AML-193 (cell line): ENCODE measurements at regions not wholly inside any gene's neighbourhood (a gene's known extent, or its start where the extent isn't known, plus 50 kb on each side); places are given as distances from the start of the nearest gene placed in this dataset.

Source experiments
- DNase-seq, 2 experiments: peaks; one replicate each; lab custom pipeline; 2025; lab: John Stamatoyannopoulos, UW

- no peak for DNase-seq
These were observed 167.5 kb upstream of the FREM2 start for GRCh38 chr13:38519229-38519911.

- no peak for DNase-seq
These were observed 166.8 kb upstream of the FREM2 start for GRCh38 chr13:38520041-38520440.

DNA sequence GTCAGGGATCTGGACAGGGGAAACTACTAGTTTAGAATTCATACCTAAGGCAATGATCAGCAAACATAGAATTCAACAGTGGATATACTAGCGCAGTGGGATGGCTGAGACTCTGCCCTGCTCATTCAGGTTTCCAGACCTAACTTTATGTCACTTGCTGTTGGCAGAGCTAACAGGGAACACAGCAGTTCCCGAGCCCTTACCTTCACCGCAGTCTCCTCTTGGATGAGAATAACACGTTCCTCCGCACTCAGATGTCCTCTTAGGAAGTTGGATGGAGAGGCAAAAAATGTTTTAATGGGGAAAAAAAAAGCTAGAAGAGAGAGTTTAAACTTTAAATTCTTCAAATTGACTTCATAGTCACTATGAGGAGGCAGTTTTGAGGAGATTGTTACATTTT lies 159.7 kb upstream of the FREM2 start:
- no peak for DNase-seq

- no peak for DNase-seq
These were observed 157.9 kb upstream of the FREM2 start for GRCh38 chr13:38528986-38529385.

DNA sequence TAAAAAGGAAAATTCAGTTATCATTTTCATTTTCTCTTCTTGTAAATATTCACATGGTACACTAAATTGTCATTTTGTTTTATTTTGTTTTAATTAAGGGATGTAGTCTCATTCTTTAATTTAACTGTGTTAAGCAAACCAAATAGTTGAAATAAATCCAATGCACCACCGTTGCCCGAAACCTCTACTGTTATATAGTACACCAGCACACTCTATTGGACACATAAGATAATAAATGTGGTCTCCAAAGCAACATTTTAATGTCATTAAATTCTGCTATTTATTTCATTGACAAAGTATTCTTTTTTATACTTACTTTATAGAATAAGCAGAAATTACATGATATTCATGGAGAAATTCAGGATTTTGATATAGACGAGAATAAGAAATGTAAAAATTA lies 156.4 kb upstream of the FREM2 start:
- peak; percentile 5 to 14 for DNase-seq

- DNase-seq: no peak
These were observed 151.6 kb upstream of the FREM2 start for GRCh38 chr13:38535261-38535660.

DNA sequence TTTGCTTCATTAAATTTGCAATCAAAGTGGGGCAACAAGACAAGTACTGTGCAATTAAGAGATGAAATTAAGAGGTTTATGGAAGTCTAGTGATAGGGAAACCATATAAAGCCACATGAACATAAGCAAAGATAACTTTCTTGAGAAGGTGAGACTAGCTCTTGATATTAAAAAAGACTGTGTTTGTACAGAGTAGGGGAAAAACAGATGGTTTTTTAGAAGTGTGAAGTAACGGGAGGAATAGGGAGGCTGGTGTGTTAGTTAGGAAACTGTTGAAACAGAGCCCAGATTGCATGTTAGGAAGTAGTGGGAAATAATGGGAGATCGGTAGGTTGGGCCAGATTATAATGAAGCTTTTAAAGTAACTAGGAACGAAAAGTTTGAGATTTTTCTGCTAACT lies 149.8 kb upstream of the FREM2 start:
- DNase-seq: no peak

- no peak for DNase-seq
These were observed 148.5 kb upstream of the FREM2 start for GRCh38 chr13:38538422-38538821.

DNA sequence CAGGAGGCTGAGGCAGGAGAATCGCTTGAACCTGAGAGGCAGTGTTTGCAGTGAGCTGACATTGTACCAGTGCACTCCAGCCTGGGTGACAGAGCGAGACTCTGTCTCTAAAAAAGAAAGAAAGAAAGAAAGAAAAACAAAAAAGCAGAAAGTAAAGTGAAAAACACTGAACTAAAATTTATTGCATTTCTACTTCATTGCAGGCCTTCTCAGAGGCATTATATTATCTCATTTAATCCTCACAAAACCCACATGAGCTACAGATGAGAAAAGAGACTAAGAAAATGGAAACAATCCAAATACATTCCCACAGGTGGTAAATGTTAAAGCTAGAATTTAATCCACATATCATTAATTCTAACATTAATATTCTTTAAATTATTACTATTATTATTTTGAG lies 147.2 kb upstream of the FREM2 start:
- DNase-seq: no peak

DNA sequence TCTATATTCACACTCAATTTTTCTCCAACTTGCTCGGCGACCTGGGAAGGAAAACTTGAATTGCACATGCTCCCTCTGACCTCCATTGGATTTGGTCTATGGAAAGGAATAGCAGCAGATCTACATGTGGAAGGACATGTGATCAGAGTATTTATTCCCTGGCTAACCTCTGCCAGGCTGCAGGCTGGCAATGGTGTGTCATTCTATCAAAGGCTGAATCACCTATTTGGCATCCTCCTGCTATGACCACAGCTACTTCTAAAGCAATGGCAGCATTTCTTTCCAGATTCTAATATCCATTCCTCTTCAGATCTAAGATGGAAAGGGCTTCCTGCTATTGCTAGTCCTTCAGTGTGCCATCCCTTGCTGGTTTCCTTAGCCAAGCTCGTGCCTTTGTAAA lies 144.3 kb upstream of the FREM2 start:
- DNase-seq: no peak

DNA sequence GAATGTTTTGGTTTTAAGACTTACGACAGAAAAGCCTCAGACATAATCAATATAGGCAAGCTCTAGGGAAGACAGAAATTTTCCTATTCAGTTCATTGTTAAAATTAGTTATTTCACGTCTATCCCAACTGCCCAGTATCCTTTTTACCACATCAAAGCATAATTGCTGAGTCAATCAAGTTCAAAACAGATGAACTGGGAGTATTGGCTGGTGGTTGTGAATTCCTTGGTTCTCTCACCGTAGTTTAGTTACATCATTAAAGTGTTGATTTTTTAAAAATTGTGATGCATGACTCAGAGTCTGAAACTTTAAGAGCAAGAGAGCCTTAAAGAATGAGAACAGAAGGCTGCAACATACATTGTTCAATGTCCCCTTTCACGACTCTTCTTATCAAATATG lies 143.3 kb upstream of the FREM2 start:
- DNase-seq: no peak

- DNase-seq: no peak
These were observed 123.1 kb upstream of the FREM2 start for GRCh38 chr13:38563739-38564138.

DNA sequence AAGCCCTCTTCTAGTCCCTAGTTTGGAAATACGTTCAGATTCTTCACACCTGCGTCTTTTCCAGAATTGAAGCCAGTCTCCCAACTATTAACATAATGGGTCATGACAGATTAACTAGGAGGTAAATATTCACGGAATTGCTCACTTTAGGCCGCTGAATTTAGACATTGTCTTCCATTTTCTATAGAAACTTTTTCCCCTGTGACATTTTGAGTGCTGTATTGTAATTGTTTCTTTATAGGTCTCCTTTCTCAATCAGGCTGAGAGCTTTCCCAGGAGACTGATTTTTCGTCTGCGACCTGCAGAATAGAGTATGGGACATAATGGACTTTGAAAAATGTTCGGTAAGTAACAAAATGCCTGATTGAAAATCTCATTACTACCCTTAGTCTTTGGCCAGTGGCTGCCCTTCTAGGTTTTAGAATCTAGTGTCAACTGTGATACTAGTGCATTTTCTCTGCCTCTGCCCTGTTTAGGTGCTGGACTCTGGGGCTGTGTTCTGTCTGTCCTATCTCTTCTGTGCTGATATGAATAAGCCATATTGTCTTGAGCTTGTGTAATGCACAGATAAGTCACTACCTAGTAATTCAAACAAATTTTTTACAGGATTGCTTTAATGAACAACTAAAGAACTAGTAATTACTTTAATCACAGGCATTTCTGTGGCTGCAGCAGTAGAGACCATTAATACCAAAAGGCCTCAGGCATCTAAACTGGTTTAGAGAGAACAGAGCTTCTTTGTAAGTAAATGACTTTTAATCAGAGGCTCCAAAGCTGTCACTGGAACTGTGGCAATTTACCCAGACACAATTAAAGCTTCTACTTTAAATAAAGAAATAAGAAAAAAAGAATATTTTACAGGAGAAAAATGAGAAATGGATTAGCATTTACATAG lies 122.4 kb upstream of the FREM2 start:
- no peak for DNase-seq

DNA sequence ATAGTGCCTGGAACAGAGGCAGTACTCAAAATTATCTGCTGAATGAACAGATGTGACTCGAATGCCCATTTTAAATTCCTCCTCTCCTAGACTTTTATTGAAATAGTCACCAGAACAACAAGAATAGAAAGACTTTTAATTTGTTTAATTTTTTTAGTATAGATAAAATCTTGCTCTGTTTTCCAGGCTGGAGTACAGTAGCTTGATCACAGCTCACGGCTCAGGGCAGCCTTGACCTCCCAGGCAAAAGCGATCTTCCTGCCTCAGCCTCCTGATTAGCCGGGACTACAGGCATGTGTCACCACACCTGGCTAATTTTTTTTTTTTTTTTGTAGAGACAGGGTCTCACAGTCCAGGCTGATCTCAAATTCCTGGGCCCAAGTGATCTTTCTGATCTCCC lies 120.9 kb upstream of the FREM2 start:
- DNase-seq: no peak

DNA sequence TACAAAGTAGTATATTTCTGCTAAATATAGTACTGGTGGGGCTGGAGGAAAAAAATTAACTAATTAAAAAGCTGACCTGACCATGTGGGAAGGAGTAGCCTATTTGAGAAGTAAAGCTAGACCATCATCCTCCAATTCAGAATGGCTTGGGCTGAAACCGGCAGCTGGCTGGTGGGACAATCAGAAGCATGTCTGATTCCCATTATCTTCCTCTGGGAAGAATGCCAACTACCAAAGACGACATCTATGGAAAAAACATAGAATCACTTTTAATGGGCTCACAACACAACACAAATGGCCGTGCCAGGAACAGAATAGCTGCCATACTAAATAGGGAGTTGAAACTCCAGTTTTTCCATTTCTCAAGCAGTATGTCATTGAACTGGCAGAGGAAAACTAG lies 120.4 kb upstream of the FREM2 start:
- DNase-seq: no peak

DNA sequence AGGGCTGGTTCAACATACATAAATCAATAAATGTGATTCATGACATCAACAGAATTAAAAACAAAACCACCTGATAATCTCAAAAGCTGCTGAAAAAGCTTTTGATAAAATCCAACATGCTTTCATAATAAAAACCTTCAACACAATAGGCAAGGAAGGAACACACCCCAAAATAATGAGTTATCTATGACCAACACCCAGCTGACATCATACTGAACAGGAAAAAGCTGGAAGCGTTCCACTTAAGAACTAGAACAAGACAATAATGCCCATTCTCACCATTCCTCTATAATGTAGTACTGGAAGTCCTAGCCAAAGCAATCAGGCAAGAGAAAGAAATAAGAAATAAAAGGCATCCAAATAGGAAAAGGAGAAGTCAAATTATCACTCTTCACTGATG lies 116.2 kb upstream of the FREM2 start:
- DNase-seq: no peak

DNA sequence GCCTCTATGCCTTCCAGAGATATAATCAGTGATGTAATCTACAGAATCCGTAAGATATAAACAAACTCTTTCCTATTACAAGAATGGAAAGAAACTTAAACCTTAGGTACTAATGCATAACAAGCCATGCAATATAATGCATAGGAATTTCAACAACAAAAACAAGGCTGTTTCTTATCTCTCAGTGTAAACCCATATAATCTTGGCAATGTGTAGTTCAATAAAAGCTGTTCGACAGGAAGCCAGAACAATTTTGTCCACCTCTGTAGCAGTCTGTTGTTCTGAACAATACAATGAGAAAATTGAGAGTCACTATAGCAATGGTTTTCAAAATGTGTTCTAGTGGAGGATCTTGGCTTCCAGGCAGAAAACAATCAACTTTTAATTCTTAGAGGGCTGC lies 111.5 kb upstream of the FREM2 start:
- DNase-seq: no peak

DNA sequence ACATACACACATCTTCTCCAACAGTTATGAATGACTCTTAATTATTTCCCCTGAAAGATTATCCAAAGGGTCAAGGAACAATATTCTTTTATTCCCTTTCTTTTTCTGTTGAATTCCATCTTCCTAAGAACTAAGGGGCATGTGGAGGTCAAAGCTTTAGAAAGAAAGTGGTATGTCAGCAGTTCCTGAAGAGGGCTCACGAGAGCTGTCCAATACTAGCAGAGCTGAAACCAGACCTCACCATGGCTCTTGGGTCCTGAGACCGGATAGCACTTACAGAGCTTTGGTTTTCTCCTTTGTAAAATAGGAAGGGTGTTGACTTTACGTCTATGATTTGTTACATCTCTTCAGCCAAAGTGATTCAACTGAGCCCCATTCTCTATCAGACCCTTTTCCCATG lies 109.8 kb upstream of the FREM2 start:
- no peak for DNase-seq

DNA sequence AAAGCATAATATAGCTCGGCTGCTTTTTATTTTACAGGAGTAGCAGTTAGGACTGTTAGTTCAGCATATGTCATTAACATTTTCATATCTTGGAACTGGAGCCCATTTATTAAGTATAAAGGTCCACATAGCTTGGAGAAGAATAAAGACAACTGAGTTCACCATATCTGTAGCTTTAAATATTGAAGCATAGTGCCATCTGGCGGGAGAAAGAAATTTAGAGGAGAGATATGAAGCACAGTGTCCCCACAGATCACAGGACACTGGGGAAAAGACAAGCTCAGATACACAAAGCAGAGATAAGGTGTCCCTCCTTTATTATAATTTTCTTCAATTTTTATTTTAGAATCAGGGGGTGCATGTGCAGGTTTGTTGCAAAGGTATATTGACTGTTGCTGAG lies 104.7 kb upstream of the FREM2 start:
- DNase-seq: peak; percentile 43 to 45

DNA sequence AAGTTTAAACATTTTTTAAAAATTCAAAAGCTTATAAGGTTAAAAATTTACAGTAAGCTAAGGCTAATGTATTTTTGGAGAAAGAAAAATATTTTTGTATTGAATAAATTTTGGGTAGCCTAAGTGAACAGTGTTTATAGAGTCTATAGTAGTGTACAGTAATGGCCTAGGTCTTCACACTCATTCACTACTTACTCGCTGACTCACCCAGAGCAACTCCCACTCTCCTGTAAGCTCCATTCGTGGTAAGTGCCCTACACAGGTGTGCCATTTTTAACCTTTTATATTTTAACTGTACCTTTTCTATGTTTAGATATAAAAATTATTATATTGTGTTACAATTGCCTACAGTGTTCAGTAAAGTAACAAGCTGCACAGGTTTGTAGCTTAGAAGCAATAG lies 96.6 kb upstream of the FREM2 start:
- DNase-seq: no peak

- no peak for DNase-seq
These were observed 95.9 kb upstream of the FREM2 start for GRCh38 chr13:38590796-38591507.

DNA sequence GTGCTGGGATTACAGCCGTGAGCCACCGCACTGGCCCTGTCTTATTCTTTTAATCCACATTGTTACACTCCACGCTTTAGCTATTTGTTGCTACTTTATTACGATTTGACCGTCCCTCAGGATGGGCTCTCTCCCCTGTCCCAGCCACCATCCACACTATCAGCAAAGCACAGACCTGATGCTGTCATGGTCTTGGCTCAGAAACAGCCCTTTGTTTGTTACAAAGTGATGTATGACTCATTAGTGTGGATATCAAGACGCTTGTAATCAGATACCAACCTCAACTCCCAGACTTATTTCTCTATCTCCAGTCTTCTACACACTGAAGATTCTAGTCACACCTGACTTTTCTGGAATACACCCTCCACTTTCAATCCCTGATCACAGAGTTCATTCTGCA lies 84.6 kb upstream of the FREM2 start:
- DNase-seq: no peak
